ENCODE measurements at regions not wholly inside any gene's neighbourhood (a gene's known extent, or its start where the extent isn't known, plus 50 kb on each side); places are given as distances from the start of the nearest gene placed in this dataset.

DNA sequence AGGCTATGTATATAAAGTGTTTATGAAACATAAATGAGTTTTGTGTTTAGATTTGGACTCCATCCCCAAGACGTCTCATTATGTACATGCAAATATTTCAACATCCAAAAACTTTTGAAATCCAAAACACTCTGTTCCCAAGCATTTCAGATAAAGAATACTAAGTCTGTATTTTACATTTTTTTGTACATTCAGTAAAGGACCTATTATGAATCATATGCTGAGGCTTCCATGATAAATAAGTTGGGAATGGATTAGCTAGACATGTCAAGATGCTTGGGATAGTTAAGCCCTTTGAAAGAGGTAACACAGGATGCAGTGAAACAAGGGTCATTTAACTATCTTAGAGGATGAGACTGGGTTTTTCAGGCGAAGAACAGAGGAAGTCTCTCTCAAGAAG lies 262.9 kb downstream of the SNX13 start:
- no peak for FAIRE-seq
- no peak for DNase-seq (ENCODE audit: insufficient read length, low spot score)

DNA sequence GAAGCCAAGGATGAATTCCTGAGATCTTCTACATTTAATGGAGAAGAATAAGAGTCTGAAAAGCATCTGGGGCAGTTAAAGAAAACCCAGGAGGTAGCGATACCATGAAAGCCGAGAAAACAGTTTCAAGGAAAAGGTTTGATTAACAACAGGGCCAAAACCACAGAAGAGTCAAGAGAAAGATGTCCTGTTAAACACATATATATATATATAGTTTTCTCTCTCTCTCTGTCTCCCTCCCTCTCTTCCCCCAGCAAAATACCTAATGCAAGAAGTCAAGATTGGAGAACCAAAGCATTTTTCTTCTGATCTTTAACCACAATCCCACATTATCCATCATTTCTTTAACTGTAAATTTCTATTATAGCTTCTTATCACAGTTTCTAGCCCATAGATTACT lies 261.4 kb downstream of the SNX13 start:
- DNase-seq (ENCODE audit: insufficient read length, low spot score): no peak
- no peak for FAIRE-seq

DNA sequence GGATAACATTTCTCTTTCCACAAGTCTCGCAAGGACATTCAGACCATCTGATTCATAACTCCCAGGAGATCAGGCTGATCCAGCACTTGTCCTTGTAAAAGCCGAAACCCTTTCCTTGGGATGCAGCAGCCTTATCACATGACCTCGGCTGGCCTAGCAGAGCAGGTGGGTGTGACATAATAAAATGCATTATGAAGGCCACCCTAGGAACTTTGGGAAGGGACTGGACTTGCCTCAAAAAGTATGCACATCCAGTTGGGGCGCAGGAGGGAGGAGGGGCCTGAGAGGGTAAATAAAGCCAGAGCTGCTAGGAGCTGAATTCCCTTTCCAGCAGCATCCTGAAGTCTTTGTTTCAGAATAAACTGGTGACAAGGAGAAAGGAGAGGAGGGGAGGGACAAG lies 260.8 kb downstream of the SNX13 start:
- FAIRE-seq (no peak), DNase-seq (ENCODE audit: insufficient read length, low spot score) (no peak)

DNA sequence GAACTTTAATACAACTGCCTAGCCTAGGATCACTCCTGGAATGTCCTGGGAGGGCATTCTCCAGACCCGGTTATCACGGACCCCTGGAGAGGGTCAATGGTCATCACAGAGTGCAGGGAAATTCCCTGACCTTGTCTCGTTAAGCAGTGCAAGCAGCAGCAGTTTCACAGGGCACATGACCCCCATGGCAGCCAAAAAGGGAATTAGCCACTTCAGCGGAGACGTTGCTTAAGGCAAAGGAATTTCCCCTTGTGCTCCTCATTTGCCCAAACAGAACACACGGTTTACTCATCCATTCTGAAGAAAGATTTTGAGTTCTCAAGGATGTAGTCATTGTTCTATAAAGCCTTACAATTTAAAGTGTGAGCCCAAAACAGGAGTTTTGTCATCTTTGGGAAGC lies 260.3 kb downstream of the SNX13 start:
- no peak for FAIRE-seq
- DNase-seq (ENCODE audit: insufficient read length, low spot score): no peak

DNA sequence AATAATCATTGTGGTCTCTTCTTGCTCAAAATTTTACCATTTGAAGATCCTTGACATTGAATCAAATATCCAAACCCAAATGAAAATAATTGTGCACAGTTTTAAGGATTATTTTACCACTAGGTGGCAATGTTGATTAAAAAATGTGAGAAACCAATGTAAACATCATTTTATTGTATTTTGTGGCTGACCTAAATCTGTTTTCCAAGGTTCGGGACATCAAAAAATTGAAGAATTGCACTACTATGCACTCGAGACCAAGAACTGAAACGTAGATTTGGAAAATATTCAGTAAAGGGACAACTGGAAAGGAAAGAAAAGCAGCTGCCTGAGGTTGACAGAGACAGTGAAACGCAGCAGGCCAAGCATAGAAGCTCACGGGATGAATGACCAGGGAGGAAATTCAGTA lies 259.3 kb downstream of the SNX13 start:
- DNase-seq (ENCODE audit: insufficient read length, low spot score) (no peak), FAIRE-seq (peak; percentile 61)

DNA sequence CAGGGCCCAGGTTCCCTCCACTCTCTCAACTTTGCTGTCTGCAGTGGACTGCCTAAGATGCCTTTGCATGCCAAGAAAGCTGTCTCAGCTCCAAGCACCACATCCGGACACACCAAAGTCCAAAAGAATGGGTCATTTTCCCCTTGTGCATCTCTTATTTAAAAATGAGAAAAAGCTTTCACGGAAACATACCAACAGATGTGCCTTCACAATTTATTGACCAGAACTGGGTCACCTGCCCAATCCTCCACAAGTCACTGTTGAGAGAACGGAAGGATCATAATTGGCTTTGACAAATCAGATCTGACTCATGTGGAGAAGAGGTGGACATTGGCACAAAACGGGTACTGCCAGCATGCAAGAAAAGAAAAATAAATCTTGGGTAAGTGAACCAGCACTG lies 258.3 kb downstream of the SNX13 start:
- DNase-seq (ENCODE audit: insufficient read length, low spot score) (no peak), FAIRE-seq (no peak)

- FAIRE-seq (no peak), DNase-seq (ENCODE audit: insufficient read length, low spot score) (no peak)
These were observed 257.7 kb downstream of the SNX13 start for GRCh38 chr7:17682586-17682985.

DNA sequence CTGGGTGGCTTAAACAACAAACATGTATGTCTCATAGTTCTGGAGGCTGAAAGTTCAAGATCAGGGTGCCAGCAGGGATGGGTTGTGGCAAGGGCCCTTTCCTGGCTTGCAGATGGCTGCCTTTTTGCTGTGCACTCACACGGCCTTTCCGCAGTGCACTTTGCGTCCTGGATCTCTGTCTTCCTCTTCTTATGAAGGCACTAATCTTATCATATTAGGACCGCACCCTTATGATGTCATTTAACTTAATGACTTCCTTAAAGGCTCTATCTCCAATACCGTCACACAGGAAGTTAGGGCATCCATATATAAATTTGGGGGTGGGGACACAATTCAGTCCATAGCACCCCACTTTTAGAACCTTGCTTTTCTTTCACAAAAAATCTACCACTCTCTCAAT lies 255.2 kb downstream of the SNX13 start:
- no peak for FAIRE-seq
- no peak for DNase-seq (ENCODE audit: insufficient read length, low spot score)

DNA sequence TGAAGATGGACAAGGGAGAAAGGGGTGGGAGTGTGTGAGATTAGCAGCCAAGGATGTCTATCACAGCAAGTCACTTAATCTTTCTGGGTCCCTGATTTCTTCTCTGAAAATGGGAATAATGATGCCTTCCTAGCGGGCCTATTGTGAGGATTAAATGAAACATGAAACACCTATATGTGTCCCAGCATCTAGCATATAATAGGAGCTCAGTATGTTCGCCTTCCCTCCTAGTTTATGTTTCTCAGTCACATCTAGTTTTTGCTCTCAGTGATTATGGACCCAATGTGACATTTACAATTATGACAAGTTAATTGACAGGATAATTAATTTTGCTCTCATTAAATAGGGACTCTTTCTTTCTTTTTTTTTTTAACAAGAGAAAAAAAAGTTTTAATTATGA lies 252.9 kb downstream of the SNX13 start:
- no peak for FAIRE-seq

DNA sequence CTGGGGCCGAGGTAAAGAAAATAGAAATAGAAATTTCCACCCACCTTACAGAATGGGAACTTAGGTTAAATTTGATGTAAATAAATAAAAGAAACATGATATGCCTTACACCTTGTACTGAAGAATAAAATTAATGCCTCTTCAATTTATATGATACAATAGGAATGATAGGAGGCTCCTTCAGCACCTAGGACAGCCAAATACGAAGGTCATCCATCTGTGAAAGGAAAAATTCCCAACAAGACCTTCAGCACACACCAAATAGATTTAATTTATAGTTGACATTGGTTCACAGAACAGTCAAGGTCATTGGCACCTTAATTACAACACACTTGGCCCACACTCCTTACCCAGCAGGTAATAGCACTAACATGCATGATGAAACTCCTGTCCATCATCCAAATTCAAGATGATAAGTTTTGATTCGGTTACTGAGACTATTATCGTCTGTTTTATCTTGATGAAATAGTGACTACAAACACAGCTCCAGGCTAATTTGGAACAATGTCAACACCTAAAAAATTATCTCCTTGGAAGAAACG lies 250.9 kb downstream of the SNX13 start:
- no peak for DNase-seq (ENCODE audit: insufficient read length, low spot score)
- FAIRE-seq: no peak

More for the DNA sequence above, 252.9 kb downstream of the SNX13 start:
- DNase-seq (ENCODE audit: insufficient read length, low spot score): no peak

DNA sequence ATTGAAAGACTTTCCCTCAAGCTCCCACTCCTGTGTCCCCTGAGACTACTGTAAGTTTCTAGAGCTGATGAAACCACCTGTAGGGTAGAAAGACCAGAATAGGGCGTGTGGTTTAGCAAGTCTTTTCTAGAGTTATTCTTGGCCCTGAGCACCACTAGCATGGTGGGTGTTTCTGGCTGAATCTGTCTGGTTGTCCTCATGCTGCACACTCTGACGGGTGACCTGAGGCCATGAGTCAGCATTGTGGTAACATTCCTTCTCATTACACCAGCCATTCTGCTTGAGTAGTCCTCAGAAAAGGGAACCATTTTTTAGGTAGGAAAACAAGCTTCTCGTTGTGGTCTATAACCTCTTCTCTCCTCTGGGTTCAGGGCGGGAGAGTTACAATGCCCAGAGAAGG lies 250.3 kb downstream of the SNX13 start:
- DNase-seq (ENCODE audit: insufficient read length, low spot score) (no peak), FAIRE-seq (no peak)

GRCh38 chr7:17696422-17696821 lies 243.9 kb downstream of the SNX13 start:
- no peak for FAIRE-seq
- no peak for DNase-seq (ENCODE audit: insufficient read length, low spot score)

DNA sequence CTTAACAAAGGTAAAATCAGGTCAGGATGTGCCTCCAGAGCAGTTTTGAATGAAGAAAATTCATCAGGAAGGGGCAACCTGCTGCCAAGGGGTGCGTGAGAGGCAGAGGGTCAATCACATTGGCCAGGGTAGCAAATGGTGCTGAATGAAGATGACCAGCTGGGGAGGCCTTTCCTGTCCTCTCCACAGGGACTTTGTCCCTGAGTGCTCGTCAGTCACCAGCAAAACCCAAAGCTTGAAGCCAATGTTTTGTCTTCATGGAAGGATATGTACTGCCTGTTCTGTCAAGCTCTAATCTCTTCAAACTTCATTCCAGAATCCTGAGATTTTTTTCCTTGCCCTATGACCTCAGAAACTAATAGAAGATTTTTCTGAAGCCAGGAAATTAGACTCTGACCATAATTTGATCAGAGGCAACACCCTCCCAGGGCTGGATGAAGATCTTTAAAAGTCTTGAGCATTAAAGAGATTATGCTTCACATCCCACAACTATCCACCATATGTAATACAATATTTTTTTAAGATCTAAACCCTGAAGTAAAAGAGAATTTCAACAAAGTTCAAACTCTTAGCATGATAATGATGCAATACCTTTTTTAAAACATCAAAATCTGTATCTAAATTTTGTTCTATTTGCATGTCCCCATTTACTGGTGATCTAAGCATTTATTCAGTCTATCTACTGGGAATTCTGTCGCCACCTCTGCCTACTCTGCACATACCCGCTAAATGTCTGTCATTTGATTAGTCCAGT lies 243.0 kb downstream of the SNX13 start:
- no peak for FAIRE-seq
- no peak for DNase-seq (ENCODE audit: insufficient read length, low spot score)

- DNase-seq (ENCODE audit: insufficient read length, low spot score): no peak
- FAIRE-seq: no peak
These were observed 240.6 kb downstream of the SNX13 start for GRCh38 chr7:17699696-17700095.

DNA sequence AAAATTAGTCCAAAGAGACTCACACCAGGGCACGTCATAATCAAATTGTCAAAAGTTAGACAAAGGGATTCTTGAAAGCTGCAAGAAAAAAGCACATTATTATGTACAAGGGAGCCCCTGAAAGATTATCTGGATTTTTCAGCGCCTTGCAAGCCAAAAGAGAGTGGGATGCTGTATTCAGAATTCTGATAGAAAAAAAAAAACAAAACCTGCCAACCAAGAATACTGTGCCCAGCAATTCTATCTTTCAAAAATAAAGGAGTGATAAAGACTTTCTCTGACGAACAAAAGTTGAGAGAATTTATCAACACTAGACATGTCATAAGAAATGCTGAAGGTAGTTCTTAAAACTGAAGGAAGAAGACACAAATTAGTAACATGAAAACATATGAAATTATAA lies 240.2 kb downstream of the SNX13 start:
- DNase-seq (ENCODE audit: insufficient read length, low spot score): no peak
- no peak for FAIRE-seq

DNA sequence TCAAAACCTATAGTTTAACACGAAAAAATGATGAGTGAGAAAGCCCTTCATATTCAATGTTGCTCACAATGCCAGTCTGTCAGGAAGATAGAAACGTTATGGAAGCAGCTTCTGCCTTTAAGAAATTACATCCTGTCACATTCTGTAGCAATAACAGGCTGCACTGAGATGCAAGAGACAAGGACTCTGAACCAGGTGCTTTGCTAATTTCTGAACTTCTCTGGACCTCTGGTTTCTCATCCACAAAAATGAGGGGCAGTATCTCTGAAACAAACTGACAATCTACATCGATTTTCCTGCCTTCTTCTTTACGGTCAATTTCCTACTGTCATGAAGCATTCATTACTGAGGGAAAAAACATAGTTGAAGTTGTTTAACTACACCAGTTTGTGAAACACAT lies 234.0 kb downstream of the SNX13 start:
- no peak for DNase-seq (ENCODE audit: insufficient read length, low spot score)
- FAIRE-seq: no peak

DNA sequence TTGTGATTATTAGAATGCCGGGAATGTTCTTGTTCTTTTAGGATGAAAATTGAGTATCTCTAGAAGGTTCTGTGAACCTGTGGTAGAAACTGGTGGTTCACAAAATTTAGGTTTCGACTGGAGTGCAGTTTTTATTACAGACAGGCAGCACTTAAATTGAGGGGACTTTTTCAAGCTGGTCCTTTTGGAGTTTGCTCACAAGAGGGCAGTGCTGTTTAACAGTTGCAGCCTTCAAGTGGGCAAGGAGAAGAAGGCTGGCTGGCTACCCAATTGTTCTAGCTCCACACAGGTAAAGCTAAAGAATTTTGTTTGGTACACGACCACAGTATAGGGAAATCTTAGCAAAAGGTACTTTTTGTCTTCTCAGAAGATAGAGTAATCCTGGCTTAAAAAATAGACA lies 233.6 kb downstream of the SNX13 start:
- DNase-seq (ENCODE audit: insufficient read length, low spot score) (peak; percentile 6), FAIRE-seq (no peak)

DNA sequence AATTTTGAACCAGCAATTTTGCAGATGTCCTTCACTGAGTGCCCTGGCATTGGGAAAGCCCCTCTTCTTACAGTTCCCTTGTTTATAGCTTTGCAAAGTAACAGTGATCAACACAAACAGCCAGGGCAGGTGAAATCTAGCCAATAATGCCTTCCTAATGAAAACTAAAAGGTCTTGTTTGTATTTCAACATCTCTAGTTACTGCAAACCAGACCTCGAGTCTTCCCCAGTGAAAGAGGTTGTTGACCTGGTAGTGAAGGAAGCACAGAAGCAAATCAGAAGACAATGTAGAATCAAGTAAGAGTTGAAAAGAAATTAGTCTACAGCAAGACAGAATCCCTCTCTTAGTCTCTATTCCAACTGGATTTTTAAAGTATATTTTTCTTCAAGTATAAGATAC lies 231.2 kb downstream of the SNX13 start:
- no peak for FAIRE-seq

DNA sequence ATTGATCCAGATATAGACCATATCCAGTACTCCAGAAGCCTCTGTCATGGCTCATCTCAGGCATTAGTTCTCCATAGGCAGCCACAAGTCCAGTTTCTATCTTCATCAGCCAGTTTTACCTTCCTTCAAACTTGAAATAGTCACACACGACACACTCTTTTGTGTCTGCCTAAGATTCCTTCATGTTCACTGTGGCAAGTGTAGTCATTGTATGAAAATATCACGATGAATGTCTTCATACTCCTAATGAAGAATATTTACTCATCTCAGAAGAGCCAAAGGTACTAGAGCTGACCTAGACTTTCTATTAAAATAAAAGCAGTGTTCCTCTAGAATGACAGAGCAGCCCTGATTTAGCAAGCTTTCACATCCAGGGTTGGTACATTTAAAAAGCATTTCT lies 230.7 kb downstream of the SNX13 start:
- DNase-seq (ENCODE audit: insufficient read length, low spot score): no peak
- FAIRE-seq: no peak

More for the DNA sequence above, 231.2 kb downstream of the SNX13 start:
- no peak for DNase-seq (ENCODE audit: insufficient read length, low spot score)

GRCh38 chr7:17710312-17710711 lies 230.0 kb downstream of the SNX13 start:
- FAIRE-seq: no peak
- no peak for DNase-seq (ENCODE audit: insufficient read length, low spot score)

DNA sequence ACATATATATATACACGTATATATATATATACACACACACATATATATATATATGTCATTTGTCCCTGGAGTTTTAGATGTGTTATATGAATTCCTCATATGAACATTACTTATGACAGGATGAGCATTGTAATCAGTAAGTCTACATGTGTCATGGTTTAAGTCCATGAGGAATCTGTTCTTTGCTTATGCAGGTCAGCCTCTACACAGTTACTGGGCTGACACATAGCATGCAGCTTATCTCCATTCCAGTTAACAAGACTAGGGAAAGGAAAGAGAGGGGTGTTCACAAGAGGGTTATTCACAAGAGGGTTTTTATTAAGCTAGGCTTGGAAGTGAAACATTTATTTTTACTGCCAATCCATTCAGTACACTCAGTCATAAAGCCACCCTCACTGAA lies 226.7 kb downstream of the SNX13 start:
- FAIRE-seq (no peak), DNase-seq (ENCODE audit: insufficient read length, low spot score) (no peak)

GRCh38 chr7:17716816-17717215 lies 223.5 kb downstream of the SNX13 start:
- FAIRE-seq (no peak), DNase-seq (ENCODE audit: insufficient read length, low spot score) (no peak)

DNA sequence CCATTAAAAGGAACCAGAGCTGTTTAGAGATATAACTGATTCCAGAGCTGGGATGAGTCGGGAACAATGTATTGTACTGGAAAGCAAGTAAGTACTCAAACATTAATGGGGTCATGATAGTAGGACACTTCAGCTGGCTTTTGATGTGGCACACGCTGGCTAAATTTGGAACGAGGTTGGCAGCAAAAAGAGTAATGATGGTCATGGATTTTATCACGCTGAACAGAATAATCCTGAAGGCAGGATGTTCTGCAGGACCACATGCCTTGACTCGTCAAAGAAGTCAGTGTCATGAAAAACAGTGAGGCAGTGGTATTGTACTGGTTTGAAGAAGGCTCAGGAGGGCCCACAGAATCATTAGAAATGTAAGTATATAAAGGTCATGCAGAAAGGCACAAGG lies 220.3 kb downstream of the SNX13 start:
- FAIRE-seq: no peak
- DNase-seq (ENCODE audit: insufficient read length, low spot score): no peak

All from GM19239 (cell line).